ENCODE measurements at regions not wholly inside any gene's neighbourhood (a gene's known extent, or its start where the extent isn't known, plus 50 kb on each side); places are given as distances from the start of the nearest gene placed in this dataset.

DNA sequence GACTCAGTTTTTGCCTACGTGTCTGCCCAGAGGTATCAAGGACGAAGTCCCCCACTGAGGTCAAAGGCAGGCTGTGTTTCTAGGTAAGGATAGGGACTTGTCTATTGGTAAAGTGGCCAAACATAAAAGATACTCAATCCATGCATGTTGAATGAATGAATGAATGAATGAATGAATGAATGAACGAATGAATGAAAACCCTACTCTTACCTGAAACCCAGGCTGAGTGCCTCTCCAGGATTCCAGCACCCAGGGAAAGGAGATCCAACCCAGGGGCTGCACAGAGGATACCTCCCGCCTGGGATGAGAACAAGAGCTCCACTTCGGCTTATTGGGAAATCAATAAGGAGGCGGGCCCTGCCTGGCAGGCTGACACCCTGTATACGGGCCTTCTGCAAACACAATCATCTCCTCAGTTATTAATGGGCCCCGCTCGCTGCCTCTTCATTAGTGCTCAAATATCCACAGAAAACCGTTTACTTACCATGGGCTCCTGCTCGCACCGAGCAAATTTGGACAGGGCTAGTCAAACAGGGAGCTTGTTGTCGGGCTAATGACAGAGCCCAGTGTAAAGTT is 177.4 kb downstream of the BUD13 start:
- TF ChIP-seq, protein P1, sequence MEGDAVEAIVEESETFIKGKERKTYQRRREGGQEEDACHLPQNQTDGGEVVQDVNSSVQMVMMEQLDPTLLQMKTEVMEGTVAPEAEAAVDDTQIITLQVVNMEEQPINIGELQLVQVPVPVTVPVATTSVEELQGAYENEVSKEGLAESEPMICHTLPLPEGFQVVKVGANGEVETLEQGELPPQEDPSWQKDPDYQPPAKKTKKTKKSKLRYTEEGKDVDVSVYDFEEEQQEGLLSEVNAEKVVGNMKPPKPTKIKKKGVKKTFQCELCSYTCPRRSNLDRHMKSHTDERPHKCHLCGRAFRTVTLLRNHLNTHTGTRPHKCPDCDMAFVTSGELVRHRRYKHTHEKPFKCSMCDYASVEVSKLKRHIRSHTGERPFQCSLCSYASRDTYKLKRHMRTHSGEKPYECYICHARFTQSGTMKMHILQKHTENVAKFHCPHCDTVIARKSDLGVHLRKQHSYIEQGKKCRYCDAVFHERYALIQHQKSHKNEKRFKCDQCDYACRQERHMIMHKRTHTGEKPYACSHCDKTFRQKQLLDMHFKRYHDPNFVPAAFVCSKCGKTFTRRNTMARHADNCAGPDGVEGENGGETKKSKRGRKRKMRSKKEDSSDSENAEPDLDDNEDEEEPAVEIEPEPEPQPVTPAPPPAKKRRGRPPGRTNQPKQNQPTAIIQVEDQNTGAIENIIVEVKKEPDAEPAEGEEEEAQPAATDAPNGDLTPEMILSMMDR (IDR thresholded peaks at IDR 0.05), result no peak
- TF ChIP-seq POLR2A (IDR thresholded peaks at IDR 0.05), result no peak
